HG02970 (cell line): ENCODE measurements at regions not wholly inside any gene's neighbourhood (a gene's known extent, or its start where the extent isn't known, plus 50 kb on each side); places are given as distances from the start of the nearest gene placed in this dataset.
"Not testable (repeated sequence)": the region's sequence is repeated elsewhere in the genome, so short reads cannot be mapped to it uniquely, and the experiment has no call there.

ENCODE experiments used
- ATAC-seq: cut with Tn5 transposase; IDR thresholded peaks from one replicate; pipeline ENCODE4 v1.9.1; 2021; ENCODE audit warnings: mild to moderate bottlenecking, moderate library complexity, moderate number of reproducible peaks; ENCODE audit not compliant: unreplicated experiment, low FRiP score

- ATAC-seq = no peak
Measured at GRCh38 chr2:236632295-236633218, 62.9 kb downstream of the ACKR3 start.

DNA sequence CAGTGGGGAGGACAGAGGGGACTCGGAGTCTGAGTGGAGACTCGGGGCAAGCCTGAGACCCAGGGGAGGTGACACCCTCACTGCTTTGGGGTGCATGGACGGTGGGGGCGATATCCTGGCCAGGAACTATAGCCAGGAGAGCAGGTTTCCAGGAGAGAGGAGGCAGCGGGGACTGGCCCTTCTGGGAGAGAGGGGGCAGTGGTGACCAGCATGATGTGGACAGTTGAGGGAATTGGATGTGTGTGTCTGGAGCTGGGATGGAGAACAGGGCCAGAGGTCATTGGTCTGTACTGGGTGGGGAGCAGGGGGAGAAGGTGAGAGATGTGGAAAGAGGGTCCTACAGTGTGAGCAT, 63.6 kb downstream of the ACKR3 start:
- ATAC-seq = no peak

GRCh38 chr2:236633775-236634560, 64.3 kb downstream of the ACKR3 start:
- no peak for ATAC-seq

GRCh38 chr2:236636261-236636660, 66.6 kb downstream of the ACKR3 start:
- no peak for ATAC-seq

DNA sequence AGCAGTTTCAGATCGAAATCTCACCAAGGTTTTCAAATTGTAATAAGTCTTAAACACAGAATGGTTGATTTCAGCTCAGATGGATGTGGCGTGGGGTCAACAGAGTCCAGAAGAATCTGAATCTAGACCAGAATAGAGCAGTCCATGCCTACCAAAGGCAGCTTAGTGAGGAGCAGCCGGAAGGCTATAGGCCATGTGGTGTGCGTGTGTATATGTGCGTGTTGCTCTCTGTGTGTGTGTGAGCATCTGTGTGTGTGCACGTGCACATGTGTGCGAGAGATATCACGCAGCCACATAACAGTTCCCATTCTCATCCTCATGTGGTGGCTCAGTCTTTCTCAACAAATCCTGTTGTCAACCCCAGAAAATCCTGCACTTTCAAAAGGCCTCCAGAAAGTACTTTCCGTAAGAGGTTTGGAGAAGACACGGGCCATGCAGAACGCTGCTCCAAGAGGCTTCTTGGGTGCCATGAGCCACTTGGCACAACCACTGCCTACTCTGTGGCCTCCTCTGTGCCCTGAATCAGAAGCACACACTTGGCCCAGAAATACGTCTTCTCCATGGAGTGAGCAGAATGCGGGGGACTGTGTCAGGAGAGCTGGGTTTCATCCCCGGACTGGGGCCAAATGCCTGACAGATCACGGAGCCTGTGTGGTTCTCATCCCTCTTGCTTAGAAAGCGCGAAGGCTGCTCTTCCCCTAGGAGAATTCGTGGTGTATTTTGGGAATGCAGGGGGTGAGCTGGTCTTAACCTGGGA, 67.3 kb downstream of the ACKR3 start:
- no peak for ATAC-seq

DNA sequence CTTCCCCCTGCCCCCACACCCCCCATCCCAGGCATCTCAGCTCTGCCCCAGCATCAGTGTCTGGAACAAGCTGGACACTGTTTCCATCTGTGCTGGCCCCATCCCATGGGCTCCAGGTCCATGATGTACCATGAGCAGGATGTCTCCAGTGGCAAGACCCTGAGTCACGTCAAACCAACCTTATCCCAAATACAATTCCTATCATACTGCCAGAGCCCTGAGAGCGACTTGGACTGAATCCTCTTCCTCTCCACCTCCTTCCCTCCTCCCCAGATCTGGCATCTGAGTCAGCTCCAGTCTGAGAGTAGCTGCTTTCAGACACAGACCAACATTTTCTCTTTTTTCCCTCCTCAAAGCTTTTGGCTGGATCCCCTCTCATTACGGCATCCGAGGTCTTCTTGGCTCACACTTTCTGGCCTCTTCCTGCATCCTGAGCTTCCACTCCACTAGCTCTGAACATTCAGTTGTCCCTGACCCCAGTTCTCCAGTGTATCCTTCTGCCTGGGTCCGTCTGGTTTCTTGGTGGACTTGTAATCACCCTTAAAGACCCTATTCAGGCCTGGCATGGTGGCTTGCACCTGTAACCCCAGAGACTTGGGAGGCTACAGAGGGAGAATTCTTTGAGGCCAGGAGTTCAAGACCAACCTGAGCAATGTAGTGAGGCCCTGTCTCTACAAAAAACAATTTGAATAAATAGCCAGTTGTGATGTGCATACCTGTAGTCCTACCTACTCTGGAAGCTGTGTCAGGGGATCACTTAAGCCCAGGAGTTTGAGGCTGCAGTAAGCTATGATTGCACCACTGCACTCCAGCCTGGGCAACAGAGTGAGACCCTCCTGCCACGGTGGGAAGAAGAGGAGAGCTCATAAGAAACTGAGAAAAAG, 68.3 kb downstream of the ACKR3 start:
- no peak for ATAC-seq

GRCh38 chr2:236638707-236639106, 69.1 kb downstream of the ACKR3 start:
- no peak for ATAC-seq

GRCh38 chr2:236639461-236640235, 70.0 kb downstream of the ACKR3 start:
- no peak for ATAC-seq

DNA sequence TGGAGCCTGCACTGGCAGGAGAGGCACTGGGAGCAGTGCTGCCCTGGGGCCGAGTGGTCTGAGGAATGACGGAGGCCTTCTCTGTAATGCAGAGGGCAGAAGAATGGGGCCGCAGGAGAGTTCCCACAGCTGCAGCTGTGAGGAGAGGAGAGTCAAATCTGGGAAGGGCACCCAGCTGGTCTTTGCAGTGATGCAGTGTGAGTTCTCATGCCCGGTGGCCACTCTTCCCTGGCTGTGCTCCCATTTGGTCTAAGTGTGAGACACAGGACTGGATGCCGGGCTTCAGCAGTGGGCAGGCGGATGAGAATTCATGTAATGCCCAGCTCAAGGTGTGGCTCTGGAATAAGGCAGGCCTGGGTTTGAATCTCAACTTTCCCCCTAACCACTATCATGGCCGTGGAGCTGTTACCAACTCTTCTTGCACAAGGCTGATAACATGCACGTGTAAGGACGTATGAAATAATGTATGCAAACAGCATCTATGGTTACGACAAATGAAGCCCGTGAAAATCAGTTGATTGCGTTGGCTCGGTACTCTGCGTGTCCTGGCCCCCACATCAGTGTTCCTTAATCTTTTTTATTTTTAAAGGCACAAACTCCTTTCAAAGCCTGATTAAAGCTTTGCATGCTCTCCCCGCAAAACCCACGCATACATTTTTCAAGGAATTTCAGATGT, 71.6 kb downstream of the ACKR3 start:
- ATAC-seq = no peak

- no peak for ATAC-seq
Measured at GRCh38 chr2:236642125-236642524, 72.5 kb downstream of the ACKR3 start.

DNA sequence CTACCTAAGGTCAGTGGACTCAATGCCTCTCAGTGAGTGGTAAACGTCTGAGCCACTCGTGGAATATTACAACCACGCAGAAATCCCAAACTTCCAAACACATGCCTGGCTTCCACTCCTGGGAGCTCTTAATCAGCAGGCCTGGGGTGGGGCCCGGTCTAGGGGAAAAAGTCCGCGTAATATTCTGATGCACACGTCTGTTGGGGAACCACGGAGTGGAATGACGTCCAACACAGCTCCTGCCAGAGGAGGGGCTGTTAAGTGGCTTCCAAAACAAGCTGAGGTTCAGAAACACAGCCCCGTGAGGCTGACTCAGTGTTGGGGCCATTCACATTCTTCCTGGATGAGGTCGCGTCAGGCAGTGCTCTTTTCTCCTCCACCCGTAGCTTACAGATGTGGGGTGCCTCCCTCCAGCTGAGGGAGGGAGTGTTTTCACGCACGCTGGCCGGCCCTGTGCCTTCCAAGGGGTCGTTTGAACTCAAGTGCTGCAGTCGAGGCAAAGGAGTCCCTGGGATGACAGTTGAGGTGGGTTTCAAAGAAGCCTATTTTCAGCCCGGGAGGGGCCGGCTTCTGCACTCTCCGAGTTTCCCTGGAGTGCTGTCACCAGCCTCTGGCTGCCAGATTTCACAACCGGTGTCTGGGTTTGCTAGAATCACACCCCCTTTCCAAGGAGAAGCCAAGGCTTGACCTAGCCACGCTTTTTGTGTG, 73.1 kb downstream of the ACKR3 start:
- ATAC-seq = no peak

- no peak for ATAC-seq
Measured at GRCh38 chr2:236643480-236643879, 73.9 kb downstream of the ACKR3 start.

DNA sequence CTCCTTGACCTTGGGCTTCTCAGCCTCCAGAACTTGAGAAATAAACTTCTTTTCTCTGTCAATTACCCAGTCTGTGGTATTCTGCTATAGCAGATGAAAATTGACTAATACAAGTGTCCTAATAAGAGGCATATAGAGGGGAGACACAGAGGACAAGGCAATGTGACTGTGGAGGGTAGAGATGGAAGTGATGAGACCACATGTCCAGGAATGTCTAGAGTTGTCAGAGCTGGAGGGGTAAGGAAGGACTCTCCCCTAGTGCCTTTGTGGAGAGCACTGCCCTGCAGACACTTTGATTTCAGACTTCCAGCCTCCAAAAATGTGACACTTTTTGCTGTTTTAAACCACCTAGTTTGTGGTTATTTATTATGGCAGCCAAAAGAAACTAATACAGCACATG, 74.4 kb downstream of the ACKR3 start:
- no peak for ATAC-seq

DNA sequence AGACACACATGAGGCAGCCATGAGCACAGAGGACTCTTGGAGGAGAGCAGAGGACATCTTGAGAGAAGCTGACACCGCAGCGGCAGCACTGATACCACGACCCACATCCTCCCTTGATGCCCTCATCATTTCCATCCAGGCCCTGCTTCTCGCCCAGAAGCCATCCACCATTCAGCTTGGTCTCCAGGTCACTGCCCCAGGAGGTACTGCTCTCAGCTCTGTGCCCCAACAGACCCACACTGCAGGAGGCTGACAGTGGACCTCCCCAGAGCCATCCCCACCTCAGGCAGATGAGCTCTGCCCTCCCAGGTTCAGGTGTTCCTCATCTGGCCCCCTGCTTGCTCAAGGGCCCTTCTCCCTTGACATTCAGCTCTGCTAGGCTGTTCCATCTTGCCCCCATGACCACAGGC, 74.9 kb downstream of the ACKR3 start:
- no peak for ATAC-seq

GRCh38 chr2:236645141-236645540, 75.5 kb downstream of the ACKR3 start:
- ATAC-seq = not testable (repeated sequence)

- ATAC-seq = no peak
Measured at GRCh38 chr2:236646441-236646840, 76.8 kb downstream of the ACKR3 start.

GRCh38 chr2:236646871-236647270, 77.2 kb downstream of the ACKR3 start:
- ATAC-seq = no peak

DNA sequence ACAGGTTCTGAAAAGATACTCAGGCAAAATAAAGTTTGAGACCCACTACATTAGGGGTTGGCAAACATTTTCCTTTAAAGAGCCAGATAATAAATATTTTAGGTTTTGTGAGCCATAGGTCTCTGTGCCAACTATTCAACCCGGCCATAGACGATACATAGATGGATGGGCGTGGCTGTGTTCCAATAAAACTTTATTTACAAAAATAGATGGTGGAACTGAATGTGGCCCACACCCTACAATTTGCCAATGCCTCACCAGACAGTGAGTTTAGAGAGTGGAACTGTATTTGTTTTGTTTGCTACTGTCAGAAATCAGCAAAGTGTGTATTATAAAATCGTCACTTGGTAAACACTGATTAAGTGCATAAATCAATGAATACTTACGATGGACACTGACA, 78.0 kb downstream of the ACKR3 start:
- ATAC-seq = no peak
